Neural cell (in vitro differentiated cells): ENCODE measurements at regions not wholly inside any gene's neighbourhood (a gene's known extent, or its start where the extent isn't known, plus 50 kb on each side); places are given as distances from the start of the nearest gene placed in this dataset.

ENCODE experiments used
- CTCF ChIP-seq: fragments of 450-650 bp; IDR thresholded peaks from 2 replicates; pipeline ENCODE4 v1.5.1; 2014; ENCODE audit warnings: antibody characterized with exemption, mild to moderate bottlenecking, moderate library complexity; ENCODE audit not compliant: poor library complexity, severe bottlenecking
- EP300 ChIP-seq: fragments of 450-650 bp; conservative IDR thresholded peaks from 2 replicates; pipeline ENCODE4 v1.6.1; 2014; ENCODE audit warnings: antibody characterized with exemption, mild to moderate bottlenecking, moderate library complexity; ENCODE audit not compliant: poor library complexity, severe bottlenecking
- EZH2 ChIP-seq: fragments of 200-600, 300-800 bp; shearing (Covaris generic), sonication (generic); IDR thresholded peaks from 2 replicates; pipeline ENCODE4 v1.6.1; 2014; ENCODE audit warnings: antibody characterized with exemption, low read length, borderline replicate concordance, mild to moderate bottlenecking; ENCODE audit not compliant: insufficient read depth, poor library complexity, severe bottlenecking
- POLR2AphosphoS5 ChIP-seq: IDR thresholded peaks from 2 replicates; pipeline ENCODE4 v1.6.1; 2012
- REST ChIP-seq: IDR thresholded peaks from 2 replicates; pipeline ENCODE4 v1.6.1; 2012; ENCODE audit warnings: borderline replicate concordance
- SMC3 ChIP-seq: fragments of 450-650 bp; conservative IDR thresholded peaks from 2 replicates; pipeline ENCODE4 v1.6.1; 2014; ENCODE audit warnings: antibody characterized with exemption, mild to moderate bottlenecking, moderate library complexity; ENCODE audit not compliant: poor library complexity

GRCh38 chr12:88391556-88391955 is 188.7 kb downstream of the KITLG start:
- TF ChIP-seq EZH2 (no peak), CTCF (no peak), REST (no peak), SMC3 (no peak), POLR2AphosphoS5 (no peak), EP300 (no peak)
